ENCODE measurements at regions not wholly inside any gene's neighbourhood (a gene's known extent, or its start where the extent isn't known, plus 50 kb on each side); places are given as distances from the start of the nearest gene placed in this dataset.

GRCh38 chr10:123522702-123523312 is 143.3 kb upstream of the GPR26 start:
- ATAC-seq (ENCODE audit: low FRiP score) (no peak), DNase-seq (ENCODE audit: low spot score) (no peak)
- TF ChIP-seq CTCF (IDR thresholded peaks at IDR 0.05), result no peak

- DNase-seq (ENCODE audit: low spot score) (no peak), ATAC-seq (ENCODE audit: low FRiP score) (no peak)
- no peak for TF ChIP-seq CTCF (IDR thresholded peaks at IDR 0.05)
Observed at GRCh38 chr10:123523833-123524232, 142.3 kb upstream of the GPR26 start.

GRCh38 chr10:123526356-123527064 is 139.6 kb upstream of the GPR26 start:
- no peak for TF ChIP-seq CTCF (IDR thresholded peaks at IDR 0.05)
- no peak for ATAC-seq (ENCODE audit: low FRiP score)
- no peak for DNase-seq (ENCODE audit: low spot score)

GRCh38 chr10:123527151-123527550 is 139.0 kb upstream of the GPR26 start:
- ATAC-seq (ENCODE audit: low FRiP score) (no peak), DNase-seq (ENCODE audit: low spot score) (no peak)
- no peak for TF ChIP-seq CTCF (IDR thresholded peaks at IDR 0.05)

GRCh38 chr10:123529146-123529760 is 136.9 kb upstream of the GPR26 start:
- no peak for ATAC-seq (ENCODE audit: low FRiP score)

GRCh38 chr10:123530166-123530870 is 135.8 kb upstream of the GPR26 start:
- TF ChIP-seq CTCF (IDR thresholded peaks at IDR 0.05), result no peak
- ATAC-seq (ENCODE audit: low FRiP score) (no peak), DNase-seq (ENCODE audit: low spot score) (no peak)

More at GRCh38 chr10:123529146-123529760, 136.9 kb upstream of the GPR26 start:
- no peak for DNase-seq (ENCODE audit: low spot score)
- no peak for TF ChIP-seq CTCF (IDR thresholded peaks at IDR 0.05)

Data from omental fat pad (tissue), 3 donors.